Stimulated activated CD4-positive, alpha-beta T cell treated with anti-CD3 and anti-CD28 coated beads, Interleukin-15, amount 100 ng/mL, for 48 hours (primary cell): ENCODE measurements at regions not wholly inside any gene's neighbourhood (a gene's known extent, or its start where the extent isn't known, plus 50 kb on each side); places are given as distances from the start of the nearest gene placed in this dataset.

Source experiments
- DNase-seq, 2 donors: peaks; one replicate each; pipeline ENCODE4 v3.0.0-alpha.2; 2020; ENCODE audit warnings: low read depth in 2 of 2

DNA sequence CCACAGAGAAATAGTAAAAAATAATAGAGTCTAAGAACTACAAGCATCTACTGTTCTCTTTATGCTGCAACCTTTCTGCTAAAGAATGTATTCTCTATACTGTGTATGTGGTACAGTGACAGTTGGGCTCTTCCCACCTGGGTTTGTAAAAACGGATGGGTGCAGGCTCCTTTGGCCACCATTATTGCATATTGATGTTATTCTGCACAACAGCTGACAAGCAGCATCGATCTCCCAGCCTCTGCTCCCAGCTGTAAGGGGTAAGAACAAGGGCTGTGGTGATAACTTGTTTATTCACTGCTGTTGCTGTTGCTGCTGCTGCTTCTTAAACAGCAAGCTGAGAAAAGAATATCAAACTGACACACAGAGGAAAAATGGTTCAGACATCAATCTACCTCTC, 56.1 kb downstream of the KCNRG start:
- no peak for DNase-seq

DNA sequence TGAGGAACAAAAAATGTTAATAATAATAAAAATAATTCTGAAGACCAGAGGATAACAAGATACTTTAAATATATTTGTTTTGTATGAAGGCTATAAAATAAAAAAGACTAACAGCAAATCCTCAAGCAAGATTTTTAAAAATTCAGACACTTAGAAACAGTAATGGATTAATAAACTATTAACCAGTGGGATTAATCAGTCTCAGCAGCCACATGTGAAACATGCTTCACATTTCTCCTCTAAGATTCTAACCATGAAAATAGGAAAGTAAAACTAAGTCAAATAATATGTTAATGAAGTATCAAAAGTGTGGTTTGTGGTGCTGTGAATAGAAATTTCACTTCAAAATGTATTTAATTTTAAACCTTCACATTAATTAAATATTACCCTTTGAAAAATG, 57.4 kb downstream of the KCNRG start:
- no peak for DNase-seq

DNA sequence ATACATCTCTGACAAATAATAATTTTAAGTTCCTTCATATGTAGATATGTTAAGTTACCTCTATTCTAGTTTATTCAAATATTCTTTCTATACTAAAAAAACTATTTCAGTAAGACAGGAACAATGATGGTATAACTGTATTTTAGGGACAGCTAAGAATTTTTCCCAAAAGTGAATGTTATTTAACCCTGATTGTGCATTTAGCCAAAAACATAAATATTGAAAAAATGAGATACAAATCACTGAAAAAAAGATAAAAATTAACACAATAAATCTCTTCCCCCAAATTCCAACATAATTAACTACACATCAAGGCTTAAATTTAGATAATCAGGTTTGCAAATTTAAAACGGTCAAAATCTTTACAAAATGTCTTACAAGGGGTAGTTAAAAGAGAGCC, 58.1 kb downstream of the KCNRG start:
- no peak for DNase-seq

DNA sequence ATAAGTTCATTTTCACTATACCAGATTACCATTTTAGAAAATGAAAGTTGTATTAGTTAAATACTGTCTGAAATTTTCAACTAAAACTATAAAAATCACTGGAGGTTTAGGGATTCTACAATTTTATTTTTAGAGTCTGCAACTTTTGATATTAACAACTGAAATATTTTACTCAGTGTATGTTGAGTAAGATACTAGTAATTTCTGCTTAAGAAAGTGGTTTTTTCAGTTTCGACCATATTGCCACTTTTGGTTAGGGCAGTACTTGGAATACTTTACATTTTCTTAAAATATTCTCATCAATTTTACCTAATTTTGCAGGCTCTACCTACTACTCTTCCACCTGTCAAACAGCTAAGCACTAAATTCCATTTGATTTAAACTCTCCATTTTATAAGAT, 59.6 kb downstream of the KCNRG start:
- no peak for DNase-seq

DNA sequence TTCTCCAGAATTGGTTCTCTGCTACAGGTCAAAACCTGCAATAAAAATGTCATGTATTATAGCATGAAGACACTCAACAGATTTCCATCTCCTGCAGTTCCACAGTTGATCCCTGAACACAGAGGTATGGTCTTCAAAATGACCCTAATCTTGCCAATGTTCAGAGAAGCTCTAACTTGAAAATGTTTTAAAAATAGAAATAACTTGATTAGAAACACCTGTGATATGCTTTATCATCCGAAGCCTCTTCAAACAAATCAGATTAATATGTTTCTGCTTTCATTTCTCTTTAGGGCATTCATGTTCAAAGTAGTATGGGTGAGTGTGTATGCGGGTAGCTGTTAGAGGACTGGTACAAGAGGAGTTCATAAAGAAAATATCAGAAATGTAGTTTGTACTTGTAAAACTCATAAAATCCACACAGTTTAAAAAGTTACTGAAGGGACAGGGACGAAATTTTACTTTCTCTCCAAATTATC, 60.4 kb downstream of the KCNRG start:
- no peak for DNase-seq

DNA sequence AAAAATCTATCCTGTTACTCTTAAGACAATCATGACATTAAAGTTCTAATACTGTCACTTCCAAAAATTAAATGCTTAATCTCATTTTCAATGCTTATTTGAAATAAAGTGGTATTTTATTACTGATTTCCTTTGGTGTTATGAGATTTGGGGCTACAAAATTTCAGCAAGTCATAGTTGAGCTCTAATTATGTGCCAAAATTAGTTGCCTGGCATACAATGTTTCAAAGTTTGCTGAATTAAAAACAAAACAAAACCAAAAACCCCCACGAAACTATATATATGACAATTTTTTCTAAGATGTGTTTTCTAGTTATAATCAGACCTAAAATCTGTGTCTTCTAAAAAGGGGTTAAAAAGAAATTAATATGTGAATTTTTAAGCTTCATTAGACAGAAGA, 62.2 kb downstream of the KCNRG start:
- DNase-seq = no peak

DNA sequence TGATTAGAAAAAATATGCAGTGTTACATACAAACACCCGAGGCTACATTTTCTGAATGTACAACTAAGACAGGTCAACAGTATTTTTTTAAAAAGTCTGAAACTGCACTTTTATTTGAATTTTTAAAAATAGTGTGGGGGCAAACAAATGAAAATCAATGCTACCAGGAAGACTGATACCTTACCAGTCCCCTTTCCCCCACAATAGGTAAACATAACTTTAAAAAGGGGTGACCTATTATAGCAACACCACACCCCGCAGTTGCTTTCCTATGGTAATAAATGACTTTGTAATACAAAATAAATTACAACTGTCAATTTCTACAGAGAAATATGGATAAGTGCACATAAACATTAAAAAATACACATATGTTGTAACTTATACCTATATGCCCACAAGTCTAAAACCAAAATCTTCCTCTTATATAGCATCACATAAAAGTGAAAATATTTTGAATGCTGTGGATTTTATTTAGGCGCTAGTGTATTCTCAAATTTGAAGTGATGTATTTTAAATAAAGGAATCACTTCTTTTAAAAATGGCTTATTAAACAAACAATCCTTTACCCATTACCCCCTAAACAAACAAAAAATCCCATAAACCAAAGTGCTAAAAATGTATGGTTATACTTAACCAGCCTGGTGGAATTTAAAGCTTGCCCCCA, 63.1 kb downstream of the KCNRG start:
- DNase-seq = no peak

DNA sequence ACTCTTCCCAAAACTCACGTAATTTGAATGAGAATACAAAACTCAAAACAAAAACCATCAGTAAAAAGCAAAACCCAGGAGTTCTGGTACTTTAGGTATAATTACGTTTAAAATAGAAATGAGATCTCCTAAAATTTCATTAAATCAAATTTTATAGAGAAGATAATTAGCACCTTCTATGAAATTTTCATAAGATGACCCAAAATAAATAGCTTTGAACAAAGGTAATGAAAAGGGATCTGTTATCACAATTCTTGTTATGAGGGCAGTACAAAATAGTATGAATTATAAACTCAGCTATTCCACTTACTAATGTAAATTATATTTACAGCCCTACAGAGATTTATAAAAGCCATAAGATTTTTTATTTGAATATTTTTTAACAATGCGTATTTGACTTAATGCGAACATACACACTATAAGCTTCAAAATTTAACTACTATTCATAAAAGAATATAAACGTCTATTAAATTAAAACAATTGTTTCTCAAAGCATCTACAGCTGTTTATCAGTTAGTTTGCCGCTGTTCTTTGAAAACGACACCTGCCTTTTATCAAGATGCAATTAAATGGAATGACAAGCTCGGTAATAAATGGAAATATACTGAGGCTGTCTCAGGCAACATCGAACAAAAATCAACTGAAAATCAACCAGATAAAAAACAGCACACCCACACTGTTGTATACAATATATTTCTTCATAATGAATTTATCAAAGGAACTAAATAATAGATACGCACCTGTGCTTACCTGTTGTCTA, 63.8 kb downstream of the KCNRG start:
- no peak for DNase-seq

DNA sequence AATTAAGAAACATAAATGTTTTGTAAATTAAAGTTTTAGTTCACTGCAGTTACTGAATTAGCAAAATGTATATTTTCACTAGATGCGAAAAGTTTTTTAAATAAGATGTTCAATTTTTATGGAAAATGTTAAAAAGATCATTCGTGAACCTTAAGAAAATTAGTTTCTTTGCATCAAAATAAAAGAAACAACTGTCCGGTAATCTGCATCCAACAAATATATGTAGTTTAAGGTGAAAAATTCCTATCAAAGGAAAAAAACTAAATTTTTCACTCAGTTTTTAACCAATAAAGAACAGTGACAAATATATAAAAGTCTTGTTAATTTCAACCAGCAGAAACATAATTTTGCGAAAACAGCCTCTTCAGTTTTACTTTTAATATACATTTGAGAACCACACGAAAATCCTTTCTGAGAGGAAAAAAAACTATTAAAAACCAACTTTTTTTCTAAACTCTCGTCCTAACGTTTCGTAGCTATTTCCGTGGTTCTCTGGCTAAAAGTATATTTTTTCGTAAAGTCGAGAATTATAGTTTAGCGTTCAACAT, 64.5 kb downstream of the KCNRG start:
- DNase-seq = no peak

DNA sequence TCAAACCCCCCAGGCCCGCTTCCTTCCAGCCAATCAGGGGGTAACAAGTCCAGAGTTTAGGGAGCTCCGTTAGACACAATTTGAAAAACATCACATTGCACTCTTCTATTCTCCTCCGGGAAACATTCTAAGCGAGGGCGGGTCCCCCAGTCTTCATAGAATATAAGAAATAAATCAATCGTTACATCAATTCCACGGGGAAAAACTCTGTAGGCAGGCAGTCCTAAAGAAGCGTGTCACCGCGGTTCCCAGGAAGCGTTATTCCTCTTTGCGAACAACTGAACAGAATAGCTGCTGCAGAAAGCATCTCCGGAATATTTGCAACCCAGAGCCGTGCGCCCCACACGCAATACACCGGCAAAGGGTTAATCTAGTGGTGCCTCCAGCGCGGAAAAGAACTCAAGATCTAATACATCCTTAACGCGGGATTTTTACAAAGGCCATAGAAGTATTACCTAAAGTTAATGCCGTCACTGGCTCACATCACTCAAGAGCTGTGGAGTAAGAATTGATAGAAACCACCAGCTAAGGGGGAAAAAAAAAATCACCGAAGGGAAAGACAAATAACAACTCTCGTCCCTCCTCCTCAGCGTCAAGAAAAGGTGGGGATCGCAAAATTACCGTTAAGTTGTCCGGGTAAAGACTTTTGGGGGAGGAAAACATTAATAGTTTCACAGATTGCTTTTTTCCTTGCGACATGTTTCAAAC, 65.1 kb downstream of the KCNRG start:
- DNase-seq = peak; percentile 1 to 2

DNA sequence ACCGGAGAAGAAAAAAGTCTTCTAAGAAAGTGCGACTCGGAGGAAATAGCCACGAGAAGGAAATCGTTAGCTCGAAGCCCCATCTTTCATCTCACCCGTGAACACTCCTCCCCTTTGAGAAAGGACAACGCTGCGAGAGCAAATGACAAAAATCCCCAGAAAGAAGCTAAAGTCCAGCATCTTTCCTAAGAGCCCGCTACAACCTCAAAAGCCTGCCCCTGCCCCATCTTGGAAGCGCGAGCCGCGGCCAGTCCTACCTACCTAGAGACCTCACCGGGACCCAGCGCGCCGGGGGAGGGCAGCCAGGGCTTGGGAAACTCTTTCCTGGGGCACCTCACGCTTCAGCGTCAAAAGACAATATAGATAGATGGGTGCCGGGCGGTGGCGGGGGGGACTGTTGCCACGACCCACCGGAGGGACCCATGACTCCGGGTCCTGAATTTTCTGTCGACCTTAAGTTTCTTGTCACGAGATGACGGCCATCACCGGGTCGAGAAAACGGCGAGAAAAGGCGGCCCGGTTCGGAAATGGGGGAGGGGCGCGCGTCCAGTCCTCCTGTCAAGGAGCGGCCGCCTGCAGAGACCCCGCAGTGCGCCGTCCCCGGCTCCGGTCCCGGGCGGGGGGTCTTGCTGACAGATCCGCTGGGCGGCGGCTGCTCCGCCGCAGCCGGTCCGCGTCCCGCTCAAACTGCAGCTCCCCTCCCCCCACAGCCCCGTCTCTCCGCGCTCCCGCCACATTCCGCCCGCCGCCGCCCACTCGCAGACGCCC, 65.9 kb downstream of the KCNRG start:
- DNase-seq = peak; percentile 13 to 62

DNA sequence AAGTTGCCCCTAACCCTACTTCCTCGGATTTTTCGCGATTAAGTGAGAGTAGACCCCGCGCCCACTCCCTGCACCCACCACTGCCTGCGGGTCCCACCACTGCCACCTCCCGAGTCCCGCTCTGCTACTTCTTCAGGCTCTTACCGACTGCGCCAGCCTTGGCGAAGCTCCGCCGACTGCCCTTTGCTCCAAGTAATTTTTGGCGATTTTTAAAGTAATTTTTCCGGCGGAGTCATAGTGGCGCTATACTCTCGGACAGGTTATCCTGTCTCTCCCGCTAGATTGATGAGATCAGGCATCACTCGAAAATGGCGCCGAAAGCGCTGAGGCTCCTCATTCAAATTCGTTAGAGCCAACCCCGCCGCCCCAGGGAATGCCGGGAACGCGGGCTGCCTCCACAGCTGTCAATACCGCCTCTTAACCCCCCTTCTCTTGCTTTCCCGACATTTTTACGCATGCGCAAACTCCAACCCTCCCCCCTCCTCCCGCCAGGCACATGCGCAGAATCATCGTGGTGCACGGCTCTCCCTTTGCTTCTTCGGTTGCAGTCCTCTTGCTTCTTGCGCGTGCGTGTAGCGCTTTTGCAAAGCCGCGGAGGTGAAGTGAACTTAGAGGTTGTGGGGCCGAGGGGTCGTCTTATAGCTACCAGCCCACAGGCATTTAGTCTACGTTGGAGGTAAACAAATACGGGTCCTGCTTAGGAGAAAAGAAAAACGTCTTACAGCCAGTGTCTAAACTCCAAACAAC, 66.6 kb downstream of the KCNRG start:
- DNase-seq = peak; percentile 97 to 98

DNA sequence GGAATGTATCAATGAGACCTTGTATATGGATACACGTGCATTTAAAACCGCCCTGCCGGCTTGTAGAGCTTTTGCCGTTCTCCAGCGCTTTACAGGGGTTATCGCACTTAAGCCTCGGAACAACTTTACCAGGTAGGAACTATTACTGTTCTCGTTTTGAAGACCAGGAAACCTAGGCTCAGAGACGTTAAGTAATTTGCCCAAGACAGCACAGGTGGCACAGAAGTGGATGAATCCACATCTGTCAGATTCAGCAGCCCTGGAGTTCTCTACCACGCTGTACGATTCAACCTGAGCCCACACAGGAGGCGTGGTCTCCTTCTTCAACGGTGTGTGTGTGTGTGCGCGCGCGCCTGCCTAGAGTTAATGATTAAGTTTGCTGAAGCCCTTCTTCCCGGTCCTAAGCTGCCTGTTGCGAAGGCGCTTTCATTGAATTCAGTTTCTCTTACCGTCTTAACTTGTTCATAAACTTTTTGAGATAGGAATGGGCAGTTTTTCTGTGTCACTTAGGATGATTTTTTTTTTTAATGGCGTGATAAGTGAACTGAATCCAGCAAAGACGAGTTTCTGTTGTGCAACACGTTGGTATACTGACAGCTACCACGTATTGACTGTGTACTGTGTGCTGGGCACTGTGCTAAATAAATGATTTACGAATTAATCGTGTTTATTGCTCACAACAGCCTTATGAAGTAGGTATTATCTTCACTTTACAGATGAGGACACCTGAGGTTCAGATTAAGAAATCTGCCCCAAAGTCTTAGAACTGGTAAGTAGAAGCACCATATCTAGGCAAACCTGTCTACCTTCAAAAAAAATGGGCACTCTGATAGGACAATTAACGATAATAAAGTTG, 67.4 kb downstream of the KCNRG start:
- DNase-seq = peak; percentile 59 to 70

DNA sequence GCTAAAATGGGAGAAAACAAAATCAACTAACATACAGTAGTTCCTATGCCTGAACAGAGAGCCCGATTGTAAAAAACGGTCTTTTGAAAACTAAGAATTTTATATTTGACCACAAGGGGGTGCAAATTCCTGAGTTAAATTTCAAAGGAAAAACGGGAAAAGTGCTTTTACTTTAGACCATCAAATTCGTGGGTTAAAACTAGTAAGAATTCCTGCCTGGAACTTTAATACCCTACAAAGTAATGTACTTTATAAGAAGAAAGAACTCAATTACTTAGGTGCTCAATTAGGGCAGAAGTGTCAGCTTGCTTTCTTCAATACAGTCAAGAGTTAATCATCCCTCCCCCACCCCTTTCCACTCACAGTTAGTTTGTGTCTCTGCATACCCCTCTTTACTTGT, 69.8 kb downstream of the KCNRG start:
- DNase-seq = no peak

DNA sequence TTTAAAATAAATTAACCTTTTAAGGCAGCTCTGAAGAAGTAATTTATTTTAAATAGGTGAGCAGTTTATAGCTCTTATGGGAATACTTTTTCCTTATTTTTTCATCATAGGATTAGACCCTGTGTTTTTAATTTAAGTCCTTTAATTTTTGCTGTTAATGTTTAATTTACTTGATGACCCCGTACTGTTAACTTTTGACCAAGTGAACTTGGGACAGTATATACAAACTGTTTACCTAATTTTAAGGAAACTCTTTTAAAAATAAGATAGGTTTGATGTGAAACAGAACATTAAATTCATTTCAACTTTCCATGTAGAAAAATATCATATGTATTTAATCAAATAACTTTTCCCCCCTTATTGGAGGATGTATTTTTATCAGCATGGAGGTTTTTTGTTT, 74.4 kb downstream of the KCNRG start:
- DNase-seq = no peak

DNA sequence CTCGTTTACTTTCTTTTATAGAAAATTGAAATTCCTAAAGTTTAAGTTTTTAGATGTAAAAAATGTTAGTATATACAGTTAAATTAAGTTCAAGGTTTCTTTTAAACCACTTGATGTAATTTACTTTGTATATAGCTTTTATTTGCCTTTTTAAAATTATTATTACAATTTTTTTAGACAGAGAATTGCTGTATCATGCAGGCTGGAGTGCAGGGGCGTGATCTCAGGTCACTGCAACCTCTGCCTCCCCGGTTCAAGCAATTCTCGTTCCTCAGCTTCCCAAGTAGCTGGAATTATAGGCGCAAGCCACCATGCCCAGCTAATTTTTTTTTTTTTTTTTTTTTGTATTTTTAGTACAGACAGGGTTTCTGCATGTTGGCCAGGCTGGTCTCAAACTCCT, 75.0 kb downstream of the KCNRG start:
- no peak for DNase-seq

DNA sequence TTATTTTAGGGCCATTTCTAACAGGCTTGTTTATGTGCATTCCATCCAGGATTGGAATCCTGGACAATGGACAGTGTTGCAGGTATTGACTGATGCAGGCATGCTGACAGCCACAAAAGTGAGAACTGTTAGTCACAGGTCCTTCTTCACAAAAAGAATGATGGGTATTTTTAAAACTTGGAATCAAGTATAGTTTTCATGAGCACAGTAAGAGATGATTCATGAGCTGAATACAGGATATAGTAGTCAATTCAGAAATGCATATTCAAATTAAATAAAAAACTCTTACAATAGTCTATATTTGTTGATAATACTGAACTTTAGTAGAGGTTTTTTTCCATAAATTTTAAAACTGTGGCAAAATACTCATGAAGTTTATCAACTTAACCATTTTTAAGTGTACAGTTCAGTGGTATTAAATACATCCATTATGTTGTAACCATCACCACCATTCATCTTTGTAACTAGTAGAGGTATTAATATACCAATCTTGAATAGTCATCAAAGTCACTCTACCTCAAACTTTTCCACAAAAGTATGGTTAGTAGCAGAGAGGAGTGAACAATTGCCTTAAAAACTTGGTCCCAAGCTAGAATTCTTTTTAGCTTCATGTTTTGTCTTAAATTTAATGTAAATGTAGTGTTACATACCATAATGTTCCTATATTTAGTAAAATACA, 79.5 kb downstream of the KCNRG start:
- no peak for DNase-seq

DNA sequence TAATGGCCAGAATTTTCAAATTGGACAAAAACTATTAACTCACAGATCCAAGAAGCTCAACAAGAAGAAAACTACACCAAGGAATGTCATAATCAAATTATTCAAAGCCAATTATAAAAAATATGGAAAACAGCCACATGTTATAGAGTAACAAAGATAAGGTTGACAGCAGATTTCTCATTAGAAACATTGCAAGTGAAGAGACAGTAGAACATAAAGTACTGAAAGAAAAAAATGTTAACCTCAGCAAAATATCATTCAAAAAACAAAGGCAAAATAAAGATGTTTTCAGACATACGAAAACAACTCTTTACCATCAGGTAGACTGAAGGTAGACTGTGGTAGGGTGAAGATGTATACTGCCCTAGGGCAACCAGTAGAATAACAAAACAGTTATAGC, 83.4 kb downstream of the KCNRG start:
- no peak for DNase-seq

DNA sequence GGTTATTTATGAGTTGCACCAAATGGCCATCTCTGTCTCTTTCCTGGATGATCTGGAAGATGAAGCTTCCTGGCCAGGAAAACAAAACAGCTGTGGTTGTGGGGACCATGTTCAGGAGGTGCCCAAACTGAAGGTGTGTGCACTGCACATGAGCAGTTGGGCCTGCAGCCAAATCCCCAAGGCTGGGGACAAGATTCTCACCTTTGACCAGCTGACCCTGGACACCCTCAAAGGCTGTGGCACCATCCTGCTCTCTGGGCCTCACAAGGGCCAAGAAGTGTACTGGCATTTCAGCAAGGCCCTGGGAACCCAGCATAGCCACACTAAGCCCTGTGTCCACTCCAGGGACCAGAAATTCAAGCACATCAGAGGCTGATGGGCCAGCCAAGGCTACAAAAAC, 84.2 kb downstream of the KCNRG start:
- no peak for DNase-seq

DNA sequence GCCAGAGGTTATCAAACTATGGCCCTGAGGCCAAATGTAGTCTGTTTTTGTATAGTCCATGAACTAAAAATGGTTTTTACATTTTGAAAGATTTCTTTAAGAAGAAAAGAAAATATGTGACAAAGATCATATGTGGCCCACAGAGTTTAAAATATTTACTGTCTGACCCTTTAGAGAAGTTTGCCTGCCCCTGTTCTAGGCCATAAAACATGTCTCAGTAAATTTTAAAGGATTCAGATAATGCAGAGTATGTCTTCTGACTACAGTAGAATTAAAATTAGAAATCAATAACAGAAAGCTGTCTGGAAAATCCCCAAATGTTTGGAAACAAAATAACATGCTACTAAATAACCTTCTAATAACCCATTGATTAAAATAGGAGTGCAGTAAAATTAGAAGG, 86.3 kb downstream of the KCNRG start:
- no peak for DNase-seq
